ENCODE measurements at regions not wholly inside any gene's neighbourhood (a gene's known extent, or its start where the extent isn't known, plus 50 kb on each side); places are given as distances from the start of the nearest gene placed in this dataset.
"Not testable (repeated sequence)": the region's sequence is repeated elsewhere in the genome, so short reads cannot be mapped to it uniquely, and the experiment has no call there.

DNA sequence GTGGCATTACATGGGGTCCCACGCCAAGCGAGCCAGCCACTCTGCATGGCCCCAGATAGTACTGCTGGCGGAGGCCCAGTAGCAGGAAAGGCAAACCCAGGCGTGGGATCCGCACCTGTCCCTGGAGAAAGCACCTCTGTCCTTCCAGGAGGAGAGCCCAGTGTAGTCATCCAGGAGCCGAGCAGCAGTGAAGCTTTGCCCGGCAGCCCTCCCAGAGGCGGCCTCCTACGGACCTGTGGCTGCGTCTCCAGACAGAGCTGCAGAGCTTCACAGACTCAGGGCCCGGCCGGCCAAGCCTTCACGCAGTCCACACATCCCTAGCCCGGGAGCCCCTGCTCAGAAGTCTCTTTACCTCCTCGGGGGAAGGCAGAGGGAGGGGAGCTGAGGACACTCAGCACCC is 100.8 kb upstream of the PPP1R26 start:
- DNase-seq (ENCODE audit: low read depth, low spot score): no peak

DNA sequence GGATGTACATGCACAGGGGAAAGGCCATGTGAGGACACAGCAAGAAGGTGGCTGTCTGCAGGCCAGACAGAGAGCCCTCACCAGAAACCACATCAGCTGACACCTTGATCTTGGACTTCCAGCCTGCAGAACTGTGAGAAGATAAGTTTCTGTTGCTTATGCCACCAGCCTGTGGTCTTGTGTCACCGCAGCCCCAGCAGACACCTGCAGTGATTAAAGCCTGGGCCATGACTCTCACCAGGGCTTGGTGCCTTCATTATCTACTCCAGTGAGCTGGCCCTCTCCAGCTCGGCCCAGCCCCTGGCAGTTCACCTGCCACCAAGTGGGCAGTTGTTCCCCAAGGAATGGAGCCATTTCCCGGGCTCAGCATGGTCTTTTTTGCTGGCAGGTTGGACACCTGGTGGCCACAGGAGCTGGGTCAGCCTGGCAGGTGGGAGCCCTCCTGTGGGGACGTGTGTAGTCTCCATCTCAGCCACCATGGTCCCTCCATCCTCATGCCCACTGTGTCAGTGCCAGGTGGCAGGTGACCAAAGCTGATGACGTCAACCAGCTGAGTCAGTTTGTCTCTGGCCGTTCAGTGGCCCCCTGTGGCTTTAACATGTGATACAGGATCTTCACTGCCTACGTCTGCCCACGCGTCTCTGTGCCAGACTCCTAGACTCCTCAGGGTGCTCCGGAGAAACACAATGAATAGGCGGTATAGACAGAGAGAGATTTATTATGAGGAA is 99.9 kb upstream of the PPP1R26 start:
- no peak for DNase-seq (ENCODE audit: low read depth, low spot score)

DNA sequence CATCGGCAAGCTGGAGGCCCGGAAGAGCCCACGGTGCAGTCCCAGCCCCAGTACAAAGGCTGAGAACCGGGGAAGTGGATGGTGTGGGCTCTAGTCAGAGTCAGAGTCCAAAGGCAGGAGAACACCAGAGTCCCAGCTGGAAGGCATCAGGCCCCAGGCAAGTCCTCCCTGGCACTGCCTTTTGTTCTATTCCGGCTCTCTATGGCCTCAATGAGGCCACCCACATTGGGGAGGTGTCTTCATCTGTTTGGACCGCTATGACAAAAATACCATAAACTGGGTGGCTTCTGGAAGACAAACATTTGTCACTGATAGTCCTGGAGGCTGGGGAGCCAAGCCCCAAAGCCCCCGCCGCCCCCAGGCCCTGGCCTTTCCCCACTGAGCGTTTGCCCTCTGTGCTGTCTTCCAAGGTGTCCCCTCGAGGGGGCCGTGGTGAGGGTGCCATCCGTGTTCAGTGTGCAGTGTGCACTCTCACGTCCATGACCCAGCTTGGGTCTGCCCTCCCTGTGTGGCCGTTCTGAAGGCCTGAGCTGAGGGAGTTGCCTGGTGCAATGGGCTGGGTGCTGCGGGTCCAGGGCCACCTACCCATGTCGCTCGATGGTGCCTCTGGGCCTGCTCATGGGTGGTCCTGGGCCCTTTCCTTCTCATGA is 99.1 kb upstream of the PPP1R26 start:
- DNase-seq (ENCODE audit: low read depth, low spot score): no peak

DNA sequence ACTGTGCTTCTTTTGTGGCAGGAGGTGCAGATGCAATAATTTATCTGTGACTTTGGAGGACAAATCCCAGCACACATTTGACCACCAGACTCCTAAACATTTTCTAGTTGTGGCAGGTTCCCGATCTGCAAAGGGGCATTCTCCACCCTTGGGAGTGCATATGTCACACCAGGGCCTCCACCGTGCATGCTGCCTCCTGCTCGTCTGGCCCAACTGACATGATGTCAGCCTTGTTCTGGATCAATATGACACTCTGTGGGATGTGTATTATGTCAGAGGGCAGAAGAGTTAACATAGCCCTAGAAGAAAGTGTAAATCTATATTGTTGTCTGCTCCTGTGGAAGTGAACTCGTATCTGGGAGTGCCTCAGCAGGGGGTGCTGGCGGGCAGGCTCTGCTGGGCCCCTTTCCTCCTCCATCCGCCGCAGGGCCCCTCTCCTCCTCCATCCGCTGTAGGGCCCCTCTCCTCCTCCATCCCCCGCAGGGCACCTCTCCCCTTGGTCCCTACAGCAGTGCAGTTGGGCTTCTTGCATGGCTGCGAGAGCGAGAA is 97.7 kb upstream of the PPP1R26 start:
- DNase-seq (ENCODE audit: low read depth, low spot score): no peak

DNA sequence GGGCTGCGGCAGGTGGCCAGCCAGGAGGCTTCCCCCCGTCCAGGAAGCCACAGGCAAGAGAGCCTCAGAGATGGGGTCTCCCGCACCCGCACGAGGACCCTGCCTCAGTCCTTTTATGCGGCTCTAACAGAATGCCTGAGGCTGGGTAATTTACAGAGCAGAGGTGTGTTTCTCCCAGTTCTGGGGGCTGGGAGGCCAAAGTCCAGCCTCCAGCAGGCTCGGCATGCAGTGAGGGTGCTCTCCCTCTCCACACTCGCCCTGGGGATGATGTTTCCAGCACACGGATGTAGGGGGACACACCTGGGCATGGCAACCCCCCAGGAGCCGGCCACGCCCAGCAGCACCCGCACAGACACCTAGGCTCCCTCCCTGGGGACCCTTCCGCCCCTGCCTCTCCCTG is 95.4 kb upstream of the PPP1R26 start:
- DNase-seq (ENCODE audit: low read depth, low spot score): no peak

DNA sequence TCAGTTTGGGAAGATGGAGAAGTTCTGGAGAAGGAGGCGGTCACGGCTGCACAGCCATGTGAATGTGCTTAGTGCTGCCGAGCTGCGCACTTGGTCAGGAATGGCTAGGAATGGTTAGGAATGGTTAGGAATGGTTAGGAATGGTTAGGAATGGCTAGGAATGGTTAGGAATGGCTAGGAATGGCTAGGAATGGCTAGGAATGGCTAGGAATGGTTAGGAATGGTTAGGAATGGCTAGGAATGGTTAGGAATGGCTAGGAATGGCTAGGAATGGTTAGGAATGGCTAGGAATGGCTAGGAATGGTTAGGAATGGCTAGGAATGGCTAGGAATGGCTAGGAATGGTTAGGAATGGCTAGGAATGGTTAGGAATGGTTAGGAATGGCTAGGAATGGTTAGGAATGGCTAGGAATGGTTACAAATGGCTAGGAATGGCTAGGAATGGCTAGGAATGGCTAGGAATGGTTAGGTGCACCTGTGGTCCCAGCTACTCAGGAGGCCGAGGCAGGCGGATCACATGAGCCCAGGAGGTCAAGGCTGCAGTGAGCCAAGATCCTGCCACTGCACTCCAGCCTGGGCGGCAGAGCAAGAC is 94.7 kb upstream of the PPP1R26 start:
- not testable (repeated sequence) for DNase-seq (ENCODE audit: low read depth, low spot score)

DNA sequence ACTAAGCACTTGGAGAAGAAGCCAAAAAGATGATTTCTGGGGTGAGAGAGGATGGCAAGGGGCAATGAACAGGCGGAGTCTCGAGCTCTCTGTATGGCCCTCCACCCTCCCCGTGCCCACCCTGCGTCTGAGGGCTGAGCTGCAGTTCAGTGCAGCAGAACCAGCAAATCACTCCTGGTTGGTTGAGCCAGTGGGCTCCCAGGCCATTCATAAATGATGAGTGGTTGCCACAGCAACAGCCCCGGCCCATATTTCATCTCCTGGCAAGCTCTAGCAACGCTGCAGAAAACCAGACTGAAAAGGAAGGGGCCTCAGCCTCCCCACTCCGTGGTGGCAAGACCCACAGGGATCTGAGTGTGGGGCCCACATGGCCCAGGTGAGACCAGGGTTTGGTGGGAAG is 93.8 kb upstream of the PPP1R26 start:
- DNase-seq (ENCODE audit: low read depth, low spot score): no peak

DNA sequence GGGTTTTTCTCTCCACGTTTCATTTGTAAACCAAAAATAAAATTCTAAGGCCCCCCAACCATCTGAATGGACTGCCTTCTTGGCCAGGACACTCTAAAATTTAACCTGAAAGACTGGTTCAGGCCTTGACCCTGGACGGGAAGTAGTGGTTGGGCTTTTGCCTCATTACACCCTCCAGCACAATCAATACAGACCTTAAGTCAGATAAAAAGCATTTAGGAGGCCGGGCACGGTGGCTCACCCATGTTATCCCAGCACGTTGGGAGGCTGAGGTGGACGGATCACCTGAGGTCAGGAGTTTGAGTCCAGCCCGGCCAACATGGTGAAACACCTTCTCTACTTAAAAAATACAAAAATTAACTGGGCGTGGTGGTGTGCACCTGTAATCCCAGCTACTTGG is 91.6 kb upstream of the PPP1R26 start:
- no peak for DNase-seq (ENCODE audit: low read depth, low spot score)

DNA sequence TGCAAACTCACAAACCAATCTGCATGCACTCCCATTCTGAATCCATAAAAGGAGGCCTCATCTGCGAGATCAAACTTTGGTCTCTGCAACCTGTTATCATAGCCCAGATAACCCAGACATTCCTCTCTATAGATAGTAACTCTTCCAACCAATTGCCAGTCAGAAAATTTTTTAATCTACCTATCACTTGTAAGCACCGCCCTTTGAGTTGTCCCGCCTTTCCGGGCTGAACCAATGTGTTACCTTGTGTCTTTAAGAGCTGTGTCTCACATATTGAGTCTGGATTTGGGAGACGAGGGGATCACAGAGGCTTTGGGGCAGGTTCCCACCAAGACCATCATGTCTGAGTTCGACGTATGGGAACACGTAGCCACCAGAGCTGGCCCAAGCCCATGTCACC is 91.1 kb upstream of the PPP1R26 start:
- no peak for DNase-seq (ENCODE audit: low read depth, low spot score)

DNA sequence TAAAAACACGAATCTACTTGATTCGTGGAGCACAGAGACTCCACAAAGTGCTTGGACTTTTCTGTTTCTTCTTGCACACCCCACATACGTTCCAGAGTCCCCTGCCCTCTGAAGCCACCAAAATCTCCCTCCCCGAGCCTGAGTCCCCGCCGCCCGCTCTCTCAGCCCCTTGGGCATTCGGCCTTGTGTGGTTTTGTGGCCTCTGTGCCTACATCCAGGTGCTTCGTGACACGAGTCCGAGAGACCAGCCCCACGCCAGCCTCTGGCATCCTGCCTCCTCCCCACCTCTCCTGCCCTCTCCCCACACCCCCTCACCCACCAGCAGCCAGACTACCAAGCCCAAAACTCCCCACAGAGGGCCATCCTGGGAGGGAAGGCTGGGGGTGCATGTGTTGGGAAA is 87.8 kb upstream of the PPP1R26 start:
- DNase-seq (ENCODE audit: low read depth, low spot score): no peak

DNA sequence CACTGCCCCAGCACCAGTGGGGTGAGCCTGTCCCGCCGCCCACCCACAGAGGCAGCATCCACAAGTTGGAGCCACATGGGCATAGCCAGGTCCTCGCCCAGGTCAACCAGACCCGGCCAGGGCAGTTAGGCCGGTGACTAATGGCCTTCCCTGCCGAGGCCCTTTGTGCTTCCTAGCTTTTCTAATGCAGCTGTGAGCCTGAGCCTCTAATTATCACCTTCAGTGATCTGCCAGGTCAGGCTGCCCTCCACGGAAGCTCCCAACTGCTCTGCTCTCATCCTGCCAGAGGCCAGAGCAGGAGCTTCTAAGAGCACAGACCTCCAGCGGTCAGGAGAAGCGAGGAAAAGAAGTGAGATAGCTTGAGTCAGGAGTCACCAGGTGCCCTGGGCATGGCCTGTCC is 87.1 kb upstream of the PPP1R26 start:
- DNase-seq (ENCODE audit: low read depth, low spot score): no peak

DNA sequence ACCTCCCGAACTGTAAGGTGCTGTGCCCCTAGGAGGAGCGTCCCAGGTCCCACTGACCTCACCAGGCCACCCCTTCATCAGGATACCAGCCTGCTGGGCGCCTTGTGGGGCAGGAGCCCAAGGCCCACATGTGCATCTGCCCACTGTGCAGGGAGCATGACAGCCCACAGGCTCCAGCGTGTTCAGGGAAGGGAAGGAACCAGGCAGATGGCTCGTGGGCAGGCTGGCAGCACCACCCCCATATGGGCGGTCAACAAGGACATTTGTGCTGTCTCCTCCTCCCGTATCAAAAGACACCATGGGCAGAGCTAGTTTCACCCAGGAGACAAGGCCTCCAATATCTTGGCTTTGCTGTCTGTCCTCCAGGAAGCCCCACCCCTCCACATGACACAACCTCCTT is 85.5 kb upstream of the PPP1R26 start:
- DNase-seq (ENCODE audit: low read depth, low spot score): no peak

DNA sequence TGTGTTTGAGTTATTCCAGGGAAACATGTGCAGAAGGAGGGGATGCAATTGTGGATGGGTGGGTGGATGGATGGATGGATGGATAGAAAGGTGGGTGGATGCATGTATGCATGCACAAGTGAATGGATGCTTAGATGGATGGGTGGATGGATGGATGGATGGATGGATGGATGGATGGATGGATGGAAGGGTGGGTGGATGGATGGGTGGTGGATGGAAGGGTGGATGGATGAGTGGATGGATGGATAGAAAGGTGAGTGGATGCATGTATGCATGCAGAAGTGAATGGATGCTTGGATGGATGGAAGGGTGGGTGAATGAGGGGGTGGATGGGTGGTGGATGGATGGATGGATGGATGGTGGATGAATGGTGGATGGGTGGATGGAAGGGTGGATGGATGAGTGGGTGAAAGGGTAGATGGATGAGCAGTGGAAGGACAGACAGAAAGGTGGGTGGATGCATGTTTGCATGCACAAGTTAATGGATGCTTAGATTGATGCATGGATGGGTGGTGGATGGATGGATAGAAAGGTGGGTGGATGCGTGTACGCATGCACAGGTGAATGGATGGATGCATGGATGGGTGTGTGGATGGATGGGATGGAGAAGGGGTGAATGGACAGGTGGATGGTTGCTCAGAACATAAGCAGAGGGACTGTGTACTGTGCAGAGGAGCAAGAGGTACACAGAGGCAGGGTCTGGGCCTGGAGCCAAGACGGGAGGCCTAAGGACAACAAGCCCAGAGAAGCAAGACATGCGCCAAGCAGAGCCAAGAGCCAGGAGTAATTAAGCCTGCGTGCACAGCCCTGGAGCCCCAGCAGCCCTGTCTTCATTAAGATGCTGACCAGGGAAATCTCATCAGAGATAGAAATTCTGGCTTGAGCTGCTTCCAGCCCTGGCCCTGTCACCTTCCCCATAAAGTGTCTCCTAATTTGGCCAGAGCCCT is 84.6 kb upstream of the PPP1R26 start:
- no peak for DNase-seq (ENCODE audit: low read depth, low spot score)

DNA sequence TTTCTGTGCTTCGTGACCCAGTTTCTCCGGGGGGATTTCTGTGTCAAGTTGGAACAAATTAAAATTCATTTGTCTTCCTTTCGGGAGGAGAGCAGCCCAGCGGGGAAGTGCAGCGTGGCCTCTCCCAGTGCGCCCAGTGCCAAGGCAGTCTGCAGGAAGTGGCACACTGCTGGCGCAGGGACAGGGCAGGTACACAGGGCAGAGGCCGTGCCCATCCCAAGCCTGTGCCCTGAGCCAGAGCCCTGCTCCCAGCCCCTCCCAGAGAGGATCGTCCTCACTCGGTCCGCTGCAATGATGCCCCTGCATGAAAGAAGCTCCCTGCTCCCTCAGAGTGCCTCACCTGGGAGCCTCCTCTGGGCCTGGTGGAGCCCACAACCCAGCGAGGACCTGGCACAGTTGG is 82.4 kb upstream of the PPP1R26 start:
- no peak for DNase-seq (ENCODE audit: low read depth, low spot score)

DNA sequence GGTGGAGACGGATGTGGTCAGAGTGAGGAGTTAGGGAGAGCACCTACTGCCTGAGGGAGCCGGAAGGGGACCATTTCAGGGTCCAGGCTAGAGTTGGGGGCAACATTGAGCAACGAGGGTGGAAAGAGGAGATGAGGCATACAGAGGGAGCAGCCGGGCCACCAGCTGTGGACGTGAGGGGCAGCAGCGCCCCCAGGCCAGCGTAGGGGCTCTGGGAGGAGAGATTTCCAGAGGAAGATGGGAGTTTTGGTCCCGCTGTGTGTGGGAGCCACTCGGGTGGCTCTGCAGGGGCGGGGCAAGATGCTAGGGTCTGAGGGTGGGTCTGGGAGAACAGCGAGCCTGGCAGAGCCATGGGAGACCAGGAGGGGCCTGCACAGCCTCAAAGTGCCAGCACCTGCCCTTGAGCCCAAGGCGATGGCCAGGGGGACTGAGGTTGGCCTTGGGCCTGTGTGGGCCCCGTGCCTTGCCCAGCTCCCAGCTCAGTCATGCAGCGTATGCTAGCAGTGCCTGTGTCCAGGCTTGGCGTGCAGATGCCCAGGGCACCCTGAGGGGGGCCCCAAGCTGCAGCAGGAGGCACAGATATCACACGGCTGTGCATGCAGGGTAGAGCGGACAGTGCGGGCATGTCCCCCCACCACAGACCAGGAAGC is 80.5 kb upstream of the PPP1R26 start:
- no peak for DNase-seq (ENCODE audit: low read depth, low spot score)

DNA sequence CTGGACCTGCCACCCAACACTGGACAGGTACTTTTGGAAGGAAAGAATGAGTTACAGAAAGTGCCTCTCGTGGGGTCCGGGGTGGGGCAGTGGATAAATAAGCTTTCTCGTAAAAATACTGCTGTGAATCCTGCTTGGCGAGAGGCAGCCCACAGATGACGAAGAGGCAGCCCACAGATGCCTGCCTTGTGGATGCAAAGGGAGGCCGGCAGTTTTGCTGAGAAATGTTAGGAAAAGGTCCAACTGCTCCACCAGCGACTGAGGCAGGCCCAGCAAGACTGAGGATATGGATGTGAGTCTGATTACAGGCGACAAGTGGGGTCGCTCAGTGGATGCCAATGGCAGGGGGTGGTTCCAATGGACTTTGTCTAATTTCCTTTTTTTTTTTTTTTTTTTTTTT is 79.1 kb upstream of the PPP1R26 start:
- no peak for DNase-seq (ENCODE audit: low read depth, low spot score)

DNA sequence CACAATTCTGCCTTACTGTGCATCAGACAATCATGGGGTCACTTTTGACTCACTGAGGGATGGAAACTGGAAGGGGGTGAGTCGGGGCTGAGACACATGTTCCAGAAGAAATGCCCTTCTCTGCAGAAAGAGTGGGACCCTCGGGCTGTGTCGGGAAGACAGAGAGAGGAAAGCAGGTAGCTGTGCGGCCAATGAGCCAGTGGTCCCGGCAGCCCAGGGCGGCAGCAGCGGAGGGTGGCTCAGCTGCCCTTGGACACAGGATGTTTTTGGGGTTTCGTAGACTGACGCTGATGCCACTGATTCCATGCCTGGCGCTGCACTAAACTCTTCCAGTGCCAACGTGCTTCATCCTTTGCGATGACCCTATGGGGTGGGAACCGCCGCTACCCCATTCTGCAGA is 78.4 kb upstream of the PPP1R26 start:
- DNase-seq (ENCODE audit: low read depth, low spot score): no peak

DNA sequence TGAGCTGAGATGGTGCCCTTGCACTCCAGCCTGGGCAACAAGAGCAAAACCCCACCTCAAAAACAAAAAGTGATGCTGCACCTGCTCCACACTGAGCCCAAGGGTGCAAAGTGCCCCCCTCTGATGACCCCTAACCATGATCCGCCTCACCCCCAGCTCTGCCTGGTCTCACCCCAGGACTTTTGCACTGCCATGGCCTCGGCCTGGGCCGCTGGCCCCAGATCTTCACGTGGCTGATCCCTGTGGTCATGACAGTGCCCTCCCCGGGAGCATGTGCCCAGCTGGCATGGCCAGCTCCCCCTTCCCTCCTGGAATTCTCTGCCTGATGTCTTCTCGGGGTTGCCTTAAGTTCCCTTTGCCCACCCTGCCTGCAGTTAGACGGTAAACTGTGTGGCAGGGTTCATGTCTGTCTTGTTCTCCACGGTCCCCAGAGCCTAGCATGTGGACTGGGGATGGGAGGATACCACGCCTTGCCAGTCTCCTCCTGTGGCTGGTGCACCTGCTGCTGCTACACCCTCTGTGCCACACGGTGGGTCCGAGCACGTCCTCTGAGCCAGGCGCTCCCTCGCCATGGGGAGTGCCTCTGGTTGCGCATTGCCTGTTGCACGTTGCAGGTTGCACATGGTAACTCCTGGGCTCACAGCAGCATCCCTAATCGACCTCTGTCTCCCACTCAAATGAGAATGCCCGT is 77.4 kb upstream of the PPP1R26 start:
- DNase-seq (ENCODE audit: low read depth, low spot score): no peak

DNA sequence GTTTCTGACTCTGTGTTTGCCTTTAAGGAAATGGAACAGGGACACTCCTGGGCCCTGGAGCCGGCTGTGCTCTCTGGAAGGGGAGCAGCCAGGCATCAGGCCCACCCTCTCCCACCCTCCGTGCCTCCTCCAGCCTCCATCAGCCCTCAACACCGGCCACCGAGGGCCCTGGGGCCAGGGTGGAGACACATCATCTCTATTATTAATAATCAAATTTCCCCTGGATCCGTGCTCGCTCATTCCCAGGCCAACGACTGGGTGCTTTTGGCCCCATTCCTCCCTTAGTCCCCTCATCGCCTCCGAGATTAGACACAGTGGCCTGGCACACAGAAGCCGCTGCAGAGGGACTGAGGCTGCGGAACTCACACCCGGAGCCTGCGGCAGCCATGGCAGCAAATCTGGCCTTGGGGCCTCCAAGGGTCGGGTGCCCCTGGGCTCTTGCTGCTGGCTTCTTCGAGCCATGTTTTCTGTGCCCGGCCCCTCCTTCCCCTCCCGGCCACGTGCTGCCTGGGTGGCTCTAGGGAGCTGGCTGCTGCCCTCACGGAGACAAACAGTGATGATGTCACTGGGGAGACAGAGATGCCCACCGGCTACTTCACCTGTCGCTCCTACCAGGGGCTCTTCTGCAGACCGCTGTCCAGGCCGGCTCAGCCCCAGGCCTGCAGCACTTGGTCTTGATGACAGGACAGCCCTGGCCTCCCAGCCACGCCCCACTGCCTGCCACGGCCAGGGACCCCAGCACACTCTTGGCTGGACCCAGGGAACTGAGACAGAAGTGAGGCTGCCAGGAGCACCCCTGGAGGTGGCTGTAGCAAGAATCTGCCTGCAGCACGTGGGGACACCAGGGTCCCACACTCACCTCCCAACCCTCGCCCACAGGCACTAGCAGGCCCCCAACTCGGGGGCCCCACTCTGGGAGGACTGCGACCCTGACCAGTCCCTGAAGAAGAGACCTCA is 76.6 kb upstream of the PPP1R26 start:
- no peak for DNase-seq (ENCODE audit: low read depth, low spot score)
